NCI-H460 (cell line): ENCODE measurements at regions not wholly inside any gene's neighbourhood (a gene's known extent, or its start where the extent isn't known, plus 50 kb on each side); places are given as distances from the start of the nearest gene placed in this dataset.
"Not testable (repeated sequence)": the region's sequence is repeated elsewhere in the genome, so short reads cannot be mapped to it uniquely, and the experiment has no call there.

ENCODE experiments used
- DNase-seq: peaks from one replicate; pipeline ENCODE4 v3.0.0-alpha.2; 2016; ENCODE audit warnings: low read depth; ENCODE audit errors: extremely low read depth

GRCh38 chr21:35552483-35552882, 503.4 kb upstream of the RUNX1 start:
- not testable (repeated sequence) for DNase-seq

DNA sequence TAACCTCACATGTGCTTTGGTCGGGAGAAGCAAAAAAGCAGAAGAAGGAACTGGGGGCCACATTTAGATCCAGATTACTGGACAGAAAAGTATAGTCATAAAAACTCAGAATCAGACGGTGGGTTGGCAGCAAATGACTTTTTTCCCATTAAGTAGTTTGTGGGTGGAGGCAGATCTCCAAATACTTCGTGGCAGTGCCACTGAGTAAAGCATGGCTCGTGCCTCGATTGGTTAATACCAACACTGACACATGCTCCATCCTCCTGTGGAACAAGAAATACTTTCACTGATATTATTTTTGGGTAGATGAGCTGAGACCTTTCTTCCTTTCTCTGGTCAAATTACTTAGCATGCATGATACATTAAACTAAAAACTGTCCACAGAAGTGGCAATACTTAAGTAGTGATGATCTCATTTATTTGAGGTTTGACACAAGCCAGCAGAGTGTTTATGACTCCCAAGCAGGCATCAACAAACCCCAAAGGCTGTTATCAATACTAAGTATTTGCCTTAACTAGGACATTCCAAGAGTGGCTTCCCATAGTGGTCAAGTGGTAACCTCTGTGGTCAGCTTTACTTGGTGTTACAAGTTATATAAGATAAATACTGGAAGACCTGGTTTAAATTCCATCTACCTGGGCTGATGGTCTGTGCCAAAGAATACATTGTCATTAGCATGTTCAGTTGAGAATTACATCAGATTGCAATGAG, 500.0 kb upstream of the RUNX1 start:
- DNase-seq, result no peak

- DNase-seq, result no peak
Observed at GRCh38 chr21:35547946-35548774, 499.1 kb upstream of the RUNX1 start.

DNA sequence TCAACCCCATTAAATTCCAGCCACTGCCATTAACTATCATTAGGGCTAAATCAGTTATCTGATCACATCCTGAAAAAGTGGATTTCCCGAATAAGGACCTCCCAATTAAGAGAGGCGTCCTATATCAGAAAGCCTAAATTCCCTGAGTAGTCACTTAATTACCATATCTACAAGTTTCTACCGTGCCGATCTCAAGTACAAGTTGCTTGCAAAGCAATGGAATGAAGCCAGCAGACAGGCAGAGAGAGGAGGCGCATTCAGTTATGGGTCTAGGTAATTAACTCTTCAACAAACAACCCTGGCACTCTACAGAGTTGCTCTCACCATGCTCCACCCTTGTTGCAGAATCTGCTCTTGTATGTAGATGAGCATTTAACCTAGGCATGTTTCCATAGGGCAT, 494.6 kb upstream of the RUNX1 start:
- no peak for DNase-seq

GRCh38 chr21:35540950-35541638, 492.0 kb upstream of the RUNX1 start:
- DNase-seq, result no peak

DNA sequence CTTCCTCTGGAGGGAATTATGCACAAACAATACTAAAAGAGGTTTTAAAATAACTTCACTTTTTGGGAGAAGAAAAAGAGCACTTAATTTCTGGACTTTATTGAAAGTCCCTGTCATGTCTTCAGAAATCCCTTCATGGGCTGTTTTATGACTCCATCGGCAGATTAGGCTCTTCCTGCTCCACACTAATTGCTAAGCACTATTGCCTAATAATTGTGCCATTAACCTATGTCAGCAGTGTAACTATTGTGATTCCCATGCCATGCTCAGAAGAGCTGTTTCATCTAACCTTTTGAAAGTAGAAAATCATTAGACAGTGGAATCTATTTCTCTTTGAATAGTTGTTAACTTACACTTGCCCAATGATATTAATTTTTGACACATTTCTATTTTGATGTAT, 489.3 kb upstream of the RUNX1 start:
- DNase-seq, result no peak

DNA sequence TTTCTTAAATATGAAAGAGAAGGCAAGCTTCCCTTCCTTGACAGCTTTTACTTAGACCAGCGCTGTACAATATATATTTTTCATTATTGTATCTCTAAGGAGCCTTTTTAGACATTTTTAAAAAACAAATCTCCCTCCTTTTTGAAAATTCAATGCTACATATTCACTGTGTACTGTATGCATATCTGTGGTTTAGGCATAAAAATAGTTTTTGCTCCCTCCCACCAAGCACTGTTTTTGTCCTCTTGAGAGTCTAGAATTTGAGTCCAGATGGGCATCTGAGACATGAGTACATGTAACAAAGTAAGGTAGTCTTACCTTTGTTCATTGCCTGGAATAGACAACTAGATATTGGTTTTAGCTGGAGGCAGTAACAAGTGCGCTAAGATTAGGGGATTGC, 488.5 kb upstream of the RUNX1 start:
- DNase-seq, result no peak

DNA sequence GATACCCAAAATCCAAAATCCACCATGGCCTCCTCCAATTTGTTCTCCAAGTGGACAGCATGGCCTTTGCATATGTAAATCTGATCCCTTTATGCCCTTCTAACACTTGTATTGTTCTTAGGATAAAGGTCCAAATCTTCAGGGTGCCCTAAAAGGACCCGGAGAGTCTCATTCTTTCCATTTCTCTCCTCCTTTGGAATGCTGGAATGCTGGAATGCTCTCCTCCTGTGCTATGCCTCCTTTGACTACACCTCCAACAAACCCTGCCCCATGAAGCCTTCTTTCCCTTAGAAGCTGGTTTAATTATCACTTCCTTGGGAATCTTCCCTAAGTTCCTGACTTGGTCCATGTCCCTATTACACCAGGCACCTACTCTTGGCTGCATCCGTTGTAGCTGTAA, 484.8 kb upstream of the RUNX1 start:
- DNase-seq, result no peak

- DNase-seq, result no peak
Observed at GRCh38 chr21:35530766-35531165, 481.7 kb upstream of the RUNX1 start.

DNA sequence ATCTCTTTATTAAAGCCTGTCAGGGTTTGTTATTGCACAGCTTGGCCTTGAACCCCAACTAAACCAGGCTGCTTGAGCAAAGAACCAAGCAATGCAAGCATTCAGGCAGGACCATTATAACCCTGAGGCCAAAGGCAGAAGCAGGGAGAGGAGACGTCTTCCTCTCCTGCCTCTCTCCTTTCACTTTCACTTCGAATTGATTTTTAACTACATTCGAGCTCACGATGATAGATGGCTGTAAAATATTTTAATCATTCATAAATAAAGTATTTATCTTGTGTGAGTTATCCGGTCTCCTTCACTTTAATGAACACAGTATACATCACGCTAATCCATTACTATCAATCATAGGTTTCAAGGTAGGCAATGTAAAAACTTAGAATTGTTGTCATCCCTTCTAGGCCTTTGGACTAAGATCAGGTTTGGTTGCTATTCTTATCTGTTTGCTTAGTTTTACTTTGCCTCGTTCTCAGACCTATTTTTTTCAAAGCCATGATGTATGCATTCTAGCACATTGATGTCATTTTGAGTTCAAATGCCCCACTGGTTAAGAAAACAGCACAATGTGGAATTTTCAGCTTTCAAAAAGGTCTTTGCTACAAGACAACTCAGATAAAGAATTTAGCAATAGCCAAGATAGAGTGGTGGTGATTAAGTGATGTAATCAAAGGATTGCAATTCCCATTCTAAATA, 480.2 kb upstream of the RUNX1 start:
- DNase-seq, result no peak

GRCh38 chr21:35528116-35529042, 479.3 kb upstream of the RUNX1 start:
- no peak for DNase-seq

DNA sequence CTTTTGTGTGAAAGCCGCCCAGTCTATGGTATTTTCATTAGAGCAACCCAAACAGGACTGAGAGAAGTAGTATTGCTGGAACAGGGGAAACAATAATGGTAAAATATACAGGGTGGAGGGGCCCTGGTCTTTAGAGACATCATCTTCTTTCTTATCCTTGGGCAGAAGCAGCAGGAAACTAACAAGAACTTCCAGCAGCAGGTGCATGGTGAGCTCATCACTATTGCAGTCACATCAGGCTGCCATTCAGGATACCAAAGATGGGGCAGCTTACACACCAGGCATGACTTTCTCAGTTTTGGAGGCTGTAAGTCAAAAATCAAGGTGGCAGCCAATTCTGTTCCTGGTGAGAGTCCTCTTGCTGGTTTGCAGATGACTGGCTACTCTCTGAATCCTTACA, 478.3 kb upstream of the RUNX1 start:
- no peak for DNase-seq

- no peak for DNase-seq
Observed at GRCh38 chr21:35525443-35525842, 476.3 kb upstream of the RUNX1 start.

GRCh38 chr21:35521852-35522505, 472.9 kb upstream of the RUNX1 start:
- DNase-seq, result no peak

DNA sequence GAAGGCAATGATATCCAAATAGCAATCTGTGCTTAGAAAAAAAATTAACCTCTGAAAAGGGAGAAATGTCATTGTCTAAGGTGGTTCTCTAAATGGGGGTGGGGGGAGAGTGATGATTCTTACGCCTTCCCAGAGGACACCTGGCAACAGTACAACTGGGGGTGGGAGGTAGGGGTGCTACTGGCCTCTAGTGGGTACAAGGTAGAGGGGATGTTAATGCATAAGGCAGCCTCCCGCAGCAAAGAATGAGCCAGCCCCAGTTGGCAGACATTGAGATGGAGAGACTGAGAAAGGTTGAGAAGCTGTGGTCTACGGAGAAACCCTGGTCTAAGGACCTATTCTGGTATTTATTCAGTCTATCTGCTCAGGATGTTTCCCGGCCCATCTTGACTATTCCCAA, 472.2 kb upstream of the RUNX1 start:
- DNase-seq, result no peak

- DNase-seq, result no peak
Observed at GRCh38 chr21:35520856-35521255, 471.8 kb upstream of the RUNX1 start.

DNA sequence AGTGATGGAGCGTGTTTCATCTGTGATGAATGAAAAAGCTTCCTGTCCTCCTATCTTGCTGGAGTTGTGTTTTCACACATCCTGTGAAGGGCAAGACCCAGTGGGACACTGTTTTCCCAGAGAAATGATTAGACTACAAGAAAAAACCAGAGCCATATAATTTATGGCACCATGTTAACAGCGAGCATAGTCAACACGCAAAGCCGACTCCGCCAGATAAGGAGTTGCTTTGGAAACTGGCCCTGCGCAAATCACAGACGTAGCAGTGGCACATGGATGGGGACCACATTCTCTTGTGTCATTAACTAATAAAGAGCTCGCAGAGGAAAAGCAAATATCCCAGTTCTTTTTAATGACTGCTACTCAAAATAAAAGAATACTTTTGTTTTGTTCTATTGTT, 471.2 kb upstream of the RUNX1 start:
- no peak for DNase-seq

DNA sequence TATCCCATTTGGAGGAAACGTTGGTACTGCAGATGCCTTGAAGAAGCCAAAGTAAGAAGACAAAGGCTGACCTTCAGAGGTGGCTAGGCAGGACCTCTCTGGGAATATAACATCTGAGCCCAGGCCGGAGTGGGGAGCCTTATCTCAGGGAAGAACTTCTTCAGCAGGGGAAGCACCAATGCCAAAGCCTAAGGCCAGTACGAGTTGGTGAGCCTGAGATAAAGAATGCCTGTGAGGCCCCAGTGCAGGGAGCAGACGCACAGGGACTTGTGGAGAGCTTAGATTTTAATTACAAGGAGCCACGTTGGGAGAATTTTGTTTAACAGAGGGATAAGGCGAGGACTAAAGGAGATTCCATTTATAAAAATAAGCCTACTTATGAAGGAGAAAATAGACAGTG, 468.8 kb upstream of the RUNX1 start:
- DNase-seq, result no peak

- not testable (repeated sequence) for DNase-seq
Observed at GRCh38 chr21:35516292-35516691, 467.2 kb upstream of the RUNX1 start.
